Neural progenitor cell (in vitro differentiated cells): ENCODE measurements at regions not wholly inside any gene's neighbourhood (a gene's known extent, or its start where the extent isn't known, plus 50 kb on each side); places are given as distances from the start of the nearest gene placed in this dataset.

Experiments used
- EZH2phosphoT487 ChIP-seq: fragments of 200-600 bp; sonication (generic); IDR thresholded peaks from 2 replicates; pipeline ENCODE4 v1.6.1; 2017; ENCODE audit warnings: antibody characterized with exemption
- TF ChIP-seq, protein P1 (sequence below): fragments of 200-600 bp; sonication (generic); IDR thresholded peaks from 2 replicates; pipeline ENCODE4 v1.5.1; 2017; ENCODE audit warnings: antibody characterized with exemption, mild to moderate bottlenecking

DNA sequence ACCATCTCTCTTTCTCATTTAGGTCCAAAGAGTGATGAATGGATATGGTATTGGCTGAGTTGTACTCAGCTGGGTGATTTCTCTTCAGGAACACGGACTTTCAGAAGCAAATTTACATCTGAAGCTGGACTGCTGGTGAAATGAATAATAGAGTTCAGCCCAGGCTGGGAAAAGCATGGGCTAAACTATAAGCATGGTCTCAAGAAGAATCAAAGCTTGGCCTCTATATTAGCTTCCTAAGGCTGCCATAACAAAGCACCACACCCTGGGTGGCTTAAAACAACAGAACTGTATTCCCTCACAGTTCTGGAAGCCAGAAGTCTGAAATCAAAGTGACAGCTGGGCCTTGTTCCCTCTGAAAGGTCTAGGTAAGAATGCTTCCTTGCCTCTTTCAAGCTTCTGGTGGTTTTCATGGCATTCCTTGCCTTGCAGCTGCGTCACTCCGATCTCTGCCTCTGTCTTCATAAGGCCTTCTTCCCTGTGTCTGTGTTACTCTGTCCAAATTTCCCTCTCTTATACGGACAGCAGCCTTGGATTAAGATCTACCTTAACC is 89.8 kb upstream of the CES5A start:
- TF ChIP-seq, protein P1, sequence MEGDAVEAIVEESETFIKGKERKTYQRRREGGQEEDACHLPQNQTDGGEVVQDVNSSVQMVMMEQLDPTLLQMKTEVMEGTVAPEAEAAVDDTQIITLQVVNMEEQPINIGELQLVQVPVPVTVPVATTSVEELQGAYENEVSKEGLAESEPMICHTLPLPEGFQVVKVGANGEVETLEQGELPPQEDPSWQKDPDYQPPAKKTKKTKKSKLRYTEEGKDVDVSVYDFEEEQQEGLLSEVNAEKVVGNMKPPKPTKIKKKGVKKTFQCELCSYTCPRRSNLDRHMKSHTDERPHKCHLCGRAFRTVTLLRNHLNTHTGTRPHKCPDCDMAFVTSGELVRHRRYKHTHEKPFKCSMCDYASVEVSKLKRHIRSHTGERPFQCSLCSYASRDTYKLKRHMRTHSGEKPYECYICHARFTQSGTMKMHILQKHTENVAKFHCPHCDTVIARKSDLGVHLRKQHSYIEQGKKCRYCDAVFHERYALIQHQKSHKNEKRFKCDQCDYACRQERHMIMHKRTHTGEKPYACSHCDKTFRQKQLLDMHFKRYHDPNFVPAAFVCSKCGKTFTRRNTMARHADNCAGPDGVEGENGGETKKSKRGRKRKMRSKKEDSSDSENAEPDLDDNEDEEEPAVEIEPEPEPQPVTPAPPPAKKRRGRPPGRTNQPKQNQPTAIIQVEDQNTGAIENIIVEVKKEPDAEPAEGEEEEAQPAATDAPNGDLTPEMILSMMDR = no peak
- TF ChIP-seq EZH2phosphoT487 = no peak
